ENCODE measurements at regions not wholly inside any gene's neighbourhood (a gene's known extent, or its start where the extent isn't known, plus 50 kb on each side); places are given as distances from the start of the nearest gene placed in this dataset.

DNA sequence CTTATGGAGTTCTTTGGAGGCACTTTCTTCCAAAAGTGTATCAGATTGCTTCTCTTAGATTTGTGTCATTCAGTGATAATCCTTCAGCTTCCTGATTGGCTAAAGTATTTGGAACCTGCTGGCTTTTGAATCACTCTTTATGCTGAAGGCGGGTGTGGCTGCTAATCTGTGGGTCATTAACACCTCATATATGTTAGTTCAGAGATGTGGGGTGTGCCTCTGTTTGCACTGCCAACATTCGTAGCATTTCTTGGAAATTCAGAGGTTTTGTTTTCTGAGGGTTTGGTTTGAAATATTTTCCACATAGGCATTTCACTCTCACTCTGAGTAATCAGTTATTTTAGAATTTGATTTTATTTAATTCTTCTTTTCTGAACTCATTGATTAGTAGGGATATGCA, 1604.4 kb upstream of the ACVR2A start:
- DNase-seq = no peak

- no peak for DNase-seq
These were observed 1605.3 kb upstream of the ACVR2A start for GRCh38 chr2:146239392-146240135.

- DNase-seq = no peak
These were observed 1606.4 kb upstream of the ACVR2A start for GRCh38 chr2:146238254-146238966.

GRCh38 chr2:146235158-146235557, 1609.7 kb upstream of the ACVR2A start:
- DNase-seq = no peak

DNA sequence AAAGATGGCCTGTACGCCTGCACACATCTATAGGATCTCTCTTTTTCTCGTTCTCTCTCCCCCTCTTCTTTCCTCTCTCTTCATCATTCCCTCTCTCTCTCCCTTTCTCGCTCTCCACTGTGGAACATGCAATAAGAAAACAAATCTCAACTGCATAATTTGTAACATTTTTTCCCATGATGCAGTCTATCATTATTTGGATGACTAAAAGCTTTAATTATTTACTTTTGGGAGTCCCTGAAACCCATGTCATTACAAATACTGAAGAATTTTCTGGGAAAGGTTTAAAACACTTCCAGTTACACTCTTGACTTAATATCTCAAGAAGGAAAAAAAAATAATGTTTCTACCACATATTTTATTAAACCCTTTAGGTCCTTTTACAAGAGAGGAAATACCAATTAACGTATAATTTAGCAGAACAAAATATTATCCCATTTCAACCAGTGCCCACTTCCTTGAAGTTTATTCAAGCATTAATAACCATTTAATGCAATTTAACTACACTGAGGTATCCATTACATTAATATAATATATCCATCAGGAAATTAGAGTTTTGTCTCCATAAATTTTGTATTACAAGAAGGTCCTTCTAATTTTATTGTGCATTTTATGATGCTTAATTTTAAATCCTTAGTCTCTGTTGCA, 1615.2 kb upstream of the ACVR2A start:
- DNase-seq = no peak

GRCh38 chr2:146228466-146229058, 1616.3 kb upstream of the ACVR2A start:
- DNase-seq = peak; percentile 38

GRCh38 chr2:146228020-146228393, 1616.8 kb upstream of the ACVR2A start:
- no peak for DNase-seq

- DNase-seq = no peak
These were observed 1617.4 kb upstream of the ACVR2A start for GRCh38 chr2:146227152-146228019.

GRCh38 chr2:146226077-146226476, 1618.8 kb upstream of the ACVR2A start:
- DNase-seq = no peak

DNA sequence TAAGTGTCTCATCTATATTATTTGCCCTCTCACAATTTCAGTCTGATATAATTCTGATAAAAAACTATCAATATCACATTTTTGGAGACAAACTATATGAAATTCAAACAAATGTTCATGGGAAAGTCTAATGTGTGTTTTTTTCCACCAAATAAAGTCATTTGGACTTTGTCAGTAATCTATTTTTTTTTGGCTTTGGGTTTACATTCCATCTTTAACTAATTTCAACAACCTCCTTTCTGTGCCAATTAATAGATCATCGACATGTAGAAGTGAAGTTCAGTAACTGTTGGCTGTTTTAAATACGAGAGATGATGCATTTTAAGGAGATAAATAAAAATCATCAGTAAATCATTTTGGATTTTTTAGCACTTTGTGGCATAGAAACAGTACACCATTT, 1623.0 kb upstream of the ACVR2A start:
- DNase-seq = no peak

DNA sequence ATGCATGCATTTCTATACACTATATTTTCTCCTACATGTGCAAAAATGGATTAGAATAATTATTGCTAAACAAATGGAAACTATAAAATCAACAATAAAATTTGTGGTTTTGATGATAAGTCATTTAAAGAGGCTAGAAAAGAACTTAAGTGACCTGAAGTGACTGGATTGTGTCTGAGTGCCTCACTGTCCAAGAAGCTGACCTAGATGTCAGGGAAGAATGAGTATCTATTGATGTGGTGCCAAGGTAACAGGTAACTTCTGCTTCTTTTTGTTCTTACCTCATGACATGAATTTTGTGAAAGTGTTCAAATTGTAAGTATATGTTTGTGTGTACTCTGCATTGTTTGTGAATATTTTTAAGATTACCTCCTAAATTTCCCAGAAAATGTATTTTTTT, 1623.9 kb upstream of the ACVR2A start:
- DNase-seq = no peak

- DNase-seq = no peak
These were observed 1630.4 kb upstream of the ACVR2A start for GRCh38 chr2:146214394-146214929.

DNA sequence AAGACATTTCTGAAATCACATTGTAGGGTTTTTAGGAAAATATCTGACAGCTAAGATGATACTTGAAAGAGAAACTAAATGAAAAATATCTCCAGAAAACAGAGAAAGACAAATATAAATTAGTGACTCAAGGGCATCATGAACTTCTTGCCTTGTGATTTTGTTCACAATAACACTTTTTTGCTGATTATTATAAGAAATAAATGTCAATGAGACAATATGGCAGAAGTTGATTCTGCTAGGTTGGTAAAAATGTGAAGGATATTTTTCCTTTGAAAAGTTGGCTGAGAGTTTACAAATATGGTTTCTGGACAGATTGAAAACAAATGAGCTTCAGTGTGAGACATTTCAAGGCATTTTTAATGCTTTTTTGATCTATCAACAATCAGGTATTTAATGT, 1631.2 kb upstream of the ACVR2A start:
- DNase-seq = no peak

DNA sequence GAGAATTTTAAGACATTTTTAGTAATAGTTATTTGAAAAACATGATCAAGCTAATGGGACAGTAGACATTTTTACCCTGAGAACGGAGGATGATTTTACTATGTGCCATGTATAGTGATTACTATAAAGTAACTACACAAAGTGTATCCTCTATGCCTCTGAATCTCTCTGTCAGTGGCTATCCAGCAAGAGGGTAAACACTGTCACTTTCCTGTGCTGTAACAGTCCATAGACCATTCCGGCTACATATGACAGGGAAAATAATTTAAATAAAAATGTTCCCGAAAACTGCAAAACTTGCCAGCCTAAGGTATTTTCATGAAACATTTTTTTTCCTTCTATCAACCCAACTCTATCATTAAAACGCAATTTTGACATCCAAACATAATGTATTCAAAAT, 1632.2 kb upstream of the ACVR2A start:
- DNase-seq = no peak

DNA sequence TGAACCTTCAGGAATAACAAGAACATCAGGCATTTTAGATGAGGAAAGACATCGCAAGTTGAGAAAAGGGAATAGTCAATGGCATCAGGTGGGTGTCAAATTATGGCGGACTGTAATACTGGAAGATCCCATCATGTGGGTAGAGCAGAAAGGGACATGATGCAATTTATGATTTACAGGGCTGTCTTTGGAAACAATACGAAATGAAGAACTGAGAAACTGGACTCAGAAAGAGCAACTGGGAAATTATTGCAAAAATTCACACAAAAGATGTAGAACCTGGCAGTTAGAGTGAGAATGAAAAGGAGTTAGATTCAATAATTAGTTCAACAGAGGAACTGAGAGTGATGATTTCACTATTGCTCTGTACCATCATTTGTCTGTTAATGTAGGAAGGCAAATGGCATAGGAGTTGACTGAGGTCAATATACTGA, 1635.0 kb upstream of the ACVR2A start:
- no peak for DNase-seq

- no peak for DNase-seq
These were observed 1636.9 kb upstream of the ACVR2A start for GRCh38 chr2:146207901-146208300.

DNA sequence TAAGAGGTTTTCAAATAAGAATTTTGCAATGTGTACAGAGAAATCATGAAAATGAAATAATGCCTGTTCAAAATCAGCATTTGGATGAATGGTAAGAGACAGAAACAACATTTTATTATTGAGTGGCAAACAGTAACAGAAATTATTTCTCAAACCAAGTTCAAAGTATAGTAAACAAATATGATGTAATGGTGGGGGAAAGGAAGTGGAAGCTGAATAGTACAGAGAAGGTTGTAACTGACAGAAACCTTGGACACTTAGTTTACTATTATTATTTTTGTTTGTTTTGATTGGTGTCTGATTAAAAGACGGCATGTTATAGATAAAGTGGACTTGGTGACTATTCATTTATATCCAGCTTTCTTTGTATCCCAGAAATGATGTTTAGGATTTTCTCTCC, 1637.4 kb upstream of the ACVR2A start:
- DNase-seq = no peak

DNA sequence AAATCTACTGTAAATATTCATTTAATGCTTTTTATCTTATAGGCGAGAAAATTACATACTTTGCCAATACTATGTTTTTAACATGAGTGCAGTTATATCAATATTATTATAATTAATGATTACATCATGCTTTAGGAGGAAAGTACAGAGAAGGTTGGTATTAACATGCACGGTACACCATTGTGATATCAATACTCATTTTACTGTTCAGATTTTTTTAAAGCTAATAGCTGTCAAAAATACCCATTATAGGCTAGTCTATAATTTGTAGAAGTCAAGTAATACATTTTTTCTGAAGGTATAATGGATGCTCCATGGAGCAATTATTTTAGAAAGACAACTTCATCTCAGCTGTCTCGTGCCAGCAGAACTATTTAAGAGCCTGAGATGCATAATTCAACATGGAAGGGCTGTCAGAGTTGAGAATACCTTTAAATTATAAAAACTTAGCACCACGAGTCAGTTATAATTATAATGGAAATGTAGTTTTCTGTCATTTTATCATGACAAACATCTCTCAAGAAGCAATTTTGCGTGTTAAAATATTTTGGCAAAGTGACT, 1641.7 kb upstream of the ACVR2A start:
- DNase-seq = no peak

DNA sequence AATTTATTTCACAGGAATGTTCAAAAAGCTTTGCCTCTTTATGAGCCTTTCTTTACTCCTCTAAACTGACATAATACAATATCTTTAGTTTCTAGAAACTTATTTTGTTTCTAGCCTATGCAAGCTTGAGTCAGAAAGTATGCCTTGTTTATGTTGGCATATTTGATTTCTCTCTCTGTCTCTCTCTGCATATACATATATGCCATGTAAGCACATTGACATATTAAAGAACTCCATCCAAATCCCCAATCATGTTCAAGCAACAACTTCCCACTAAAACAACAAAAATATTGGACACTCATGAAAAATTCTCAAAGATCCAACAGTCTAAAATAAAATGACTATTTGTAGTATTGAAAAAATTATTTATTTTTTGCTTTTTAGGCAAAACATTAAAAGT, 1651.2 kb upstream of the ACVR2A start:
- DNase-seq = no peak

DNA sequence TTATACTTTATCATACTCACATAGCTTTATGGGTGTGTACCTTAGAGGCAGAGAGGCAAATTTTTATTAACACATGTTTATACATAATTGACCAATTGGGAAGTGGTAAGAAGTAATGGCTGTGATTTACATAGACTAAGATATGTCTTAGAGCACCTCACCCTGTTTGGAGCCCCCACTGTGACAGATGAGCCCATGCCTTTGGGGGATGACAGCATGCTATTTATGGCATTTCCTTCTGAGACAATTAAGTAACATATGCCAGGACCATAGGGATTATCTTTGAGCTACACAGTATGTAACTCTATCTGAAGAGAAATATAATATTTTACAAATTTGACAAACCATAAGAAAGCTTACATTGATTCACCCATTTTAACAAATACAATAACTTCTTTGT, 1655.3 kb upstream of the ACVR2A start:
- DNase-seq = no peak

GRCh38 chr2:146173934-146174333, 1654.0 kb upstream of the ZEB2 start:
- DNase-seq = no peak

DNA sequence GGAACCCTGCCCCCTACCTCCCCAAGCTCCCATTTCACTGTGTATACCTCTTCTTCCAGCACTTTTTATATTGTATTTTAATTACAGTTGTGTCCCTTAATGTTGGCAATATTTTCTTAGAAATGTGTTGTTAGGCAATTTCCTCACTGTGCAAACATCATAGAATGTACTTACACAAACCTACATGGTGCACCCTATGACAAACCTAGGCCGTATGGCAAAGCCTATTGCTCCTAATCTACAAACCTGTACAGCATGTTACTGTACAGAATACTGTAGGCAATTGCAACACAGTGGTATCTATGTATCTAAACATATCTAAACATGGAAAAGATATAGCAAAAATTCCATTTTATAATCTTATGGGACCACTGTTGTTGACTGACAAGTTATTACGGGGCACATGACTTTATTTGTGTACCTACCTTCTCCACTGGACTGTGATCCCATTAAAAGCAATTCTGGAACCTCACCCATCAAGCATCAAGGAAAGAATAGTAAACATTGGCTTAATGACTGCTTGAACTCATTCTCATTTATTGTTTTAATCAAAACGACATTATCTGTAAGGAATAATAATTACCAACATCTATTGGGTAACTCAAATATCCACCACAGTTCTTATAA, 1641.5 kb upstream of the ZEB2 start:
- no peak for DNase-seq

Data from OCI-M1 (cell line).